Liver (tissue), 8 donors: ENCODE measurements at regions not wholly inside any gene's neighbourhood (a gene's known extent, or its start where the extent isn't known, plus 50 kb on each side); places are given as distances from the start of the nearest gene placed in this dataset.

ENCODE experiments used
- DNase-seq: peaks from one replicate; pipeline ENCODE4 v3.0.0-alpha.2; 2017; ENCODE audit warnings: low spot score
- H3K27ac ChIP-seq, 2 donors: one replicate each; pipeline ENCODE4 v1.7.0; 2013; ENCODE audit warnings: inconsistent platforms in 2 of 2, low read length in 2 of 2, control low read depth in 1 of 2, low read depth in 1 of 2, mild to moderate bottlenecking in 1 of 2
- H3K27me3 ChIP-seq, 4 donors: one replicate each; pipeline versions ENCODE4 v1.6.1 to v1.7.0; 2013; ENCODE audit warnings: low read length in 3 of 4, inconsistent platforms in 1 of 4, mild to moderate bottlenecking in 1 of 4, moderate library complexity in 1 of 4; ENCODE audit not compliant: control insufficient read depth in 4 of 4, insufficient read depth in 4 of 4
- H3K36me3 ChIP-seq, 4 donors: one replicate each; pipeline versions ENCODE4 v1.6.1 to v1.7.0; 2013; ENCODE audit warnings: low read length in 3 of 4, mild to moderate bottlenecking in 3 of 4, low read depth in 1 of 4, moderate library complexity in 1 of 4; ENCODE audit not compliant: control insufficient read depth in 4 of 4, insufficient read depth in 3 of 4
- H3K4me1 ChIP-seq, 4 donors: one replicate each; pipeline versions ENCODE4 v1.6.1 to v1.7.0; 2013; ENCODE audit warnings: low read length in 3 of 4, mild to moderate bottlenecking in 3 of 4, moderate library complexity in 1 of 4; ENCODE audit not compliant: control insufficient read depth in 4 of 4, insufficient read depth in 4 of 4
- H3K4me3 ChIP-seq, 3 donors: one replicate each; pipeline versions ENCODE4 v1.6.1 to v1.7.0; 2013; ENCODE audit warnings: low read length in 3 of 3, control low read depth in 1 of 3, low read depth in 1 of 3, mild to moderate bottlenecking in 1 of 3
- H3K9ac ChIP-seq, 2 donors: one replicate each; pipeline ENCODE4 v1.7.0; 2013; ENCODE audit warnings: low read length in 2 of 2, mild to moderate bottlenecking in 2 of 2, moderate library complexity in 2 of 2, control low read depth in 1 of 2, low read depth in 1 of 2
- H3K9me3 ChIP-seq, 4 donors: one replicate each; pipeline versions ENCODE4 v1.6.1 to v1.7.0; 2013; ENCODE audit warnings: low read length in 3 of 4; ENCODE audit not compliant: control insufficient read depth in 4 of 4
- ATF3 ChIP-seq: IDR thresholded peaks from 2 replicates; pipeline ENCODE4 v1.6.1; 2016; ENCODE audit warnings: antibody characterized with exemption
- CTCF ChIP-seq: fragments of 150-350 bp; IDR thresholded peaks from 2 replicates; pipeline ENCODE4 v1.5.1; 2017; ENCODE audit warnings: improper control_type of control experiment, low read depth, low read length; ENCODE audit not compliant: missing input control
- EGR1 ChIP-seq, 2 donors: IDR thresholded peaks; 2 replicates each; pipeline ENCODE4 v1.6.1; 2016 to 2018; ENCODE audit warnings: antibody characterized with exemption in 2 of 2, low read depth in 2 of 2
- FOXA1 ChIP-seq: IDR thresholded peaks from 2 replicates; pipeline ENCODE4 v1.6.1; 2016; ENCODE audit warnings: antibody characterized with exemption
- FOXA2 ChIP-seq: IDR thresholded peaks from 2 replicates; pipeline ENCODE4 v1.6.1; 2016; ENCODE audit warnings: antibody characterized with exemption
- GABPA ChIP-seq, 2 donors: IDR thresholded peaks in 1 of 2; conservative IDR thresholded peaks in 1 of 2; 2 replicates each; pipeline ENCODE4 v1.6.1; 2016; ENCODE audit warnings: antibody characterized with exemption in 2 of 2, mild to moderate bottlenecking in 1 of 2, moderate library complexity in 1 of 2
- HNF4A ChIP-seq, 2 donors: conservative IDR thresholded peaks; 2 replicates each; pipeline ENCODE4 v1.6.1; 2016; ENCODE audit warnings: antibody characterized with exemption in 2 of 2, mild to moderate bottlenecking in 2 of 2
- HNF4G ChIP-seq: IDR thresholded peaks from 2 replicates; pipeline ENCODE4 v1.6.1; 2016; ENCODE audit warnings: antibody characterized with exemption
- JUND ChIP-seq, 2 donors: IDR thresholded peaks; 2 replicates each; pipeline ENCODE4 v1.6.1; 2016; ENCODE audit warnings: antibody characterized with exemption in 2 of 2
- MAX ChIP-seq: IDR thresholded peaks from 2 replicates; pipeline ENCODE4 v1.6.1; 2016; ENCODE audit warnings: antibody characterized with exemption
- NR2F2 ChIP-seq: IDR thresholded peaks from 2 replicates; pipeline ENCODE4 v1.6.1; 2016; ENCODE audit warnings: antibody characterized with exemption
- RAD21 ChIP-seq, 2 donors: IDR thresholded peaks; 2 replicates each; pipeline ENCODE4 v1.6.1; 2016; ENCODE audit warnings: antibody characterized with exemption in 2 of 2, mild to moderate bottlenecking in 2 of 2
- REST ChIP-seq: IDR thresholded peaks from 2 replicates; pipeline ENCODE4 v1.6.1; 2016; ENCODE audit warnings: antibody characterized with exemption, mild to moderate bottlenecking
- RXRA ChIP-seq, 2 donors: IDR thresholded peaks; 2 replicates each; pipeline ENCODE4 v1.6.1; 2017 to 2018; ENCODE audit warnings: antibody characterized with exemption in 2 of 2, mild to moderate bottlenecking in 1 of 2
- SP1 ChIP-seq: IDR thresholded peaks from 2 replicates; pipeline ENCODE4 v1.6.1; 2018; ENCODE audit warnings: antibody characterized with exemption, mild to moderate bottlenecking
- TAF1 ChIP-seq: conservative IDR thresholded peaks from 2 replicates; pipeline ENCODE4 v1.6.1; 2016; ENCODE audit warnings: antibody characterized with exemption, mild to moderate bottlenecking
- YY1 ChIP-seq: IDR thresholded peaks from 2 replicates; pipeline ENCODE4 v1.6.1; 2016; ENCODE audit warnings: antibody characterized with exemption, mild to moderate bottlenecking
- ZBTB33 ChIP-seq: IDR thresholded peaks from 2 replicates; pipeline ENCODE4 v1.6.1; 2016; ENCODE audit warnings: antibody characterized with exemption
- WGBS: extraction: QIAGEN DNeasy Blood & Tissue Kit; methylation state at CpG from one replicate; pipeline ENCODE4 v1.1.7; 2013; 5-methylcytosine and 5-hydroxymethylcytosine counted together
- donor health status: healthy.
- donor health status: healthy.
- donor health status: healthy.
- donor health status: healthy.
- donor health status: healthy.

- Histone ChIP-seq H3K9me3 (peaks cover 0 to 3% (median 0%) of the 10 kb centered on the region in 4 donors), H3K36me3 (no peaks in the 10 kb centered on the region), H3K27ac (no peak overlapping the region), H3K27me3 (no peaks in the 10 kb centered on the region), H3K4me3 (no peak overlapping the region), H3K9ac (no peak overlapping the region), H3K4me1 (no peaks in the 10 kb centered on the region)
- TF ChIP-seq ATF3 (no peak), ZBTB33 (no peak), YY1 (no peak), MAX (no peak), HNF4G (no peak), RXRA (IDR thresholded peaks at IDR 0.05) (no peak), GABPA (IDR thresholded peaks at IDR 0.05 in 1 of 2, conservative IDR thresholded peaks at IDR 0.05 in 1 of 2) (no peak), REST (no peak), NR2F2 (no peak), JUND (IDR thresholded peaks at IDR 0.05) (no peak), RAD21 (IDR thresholded peaks at IDR 0.05) (no peak), TAF1 (no peak), EGR1 (IDR thresholded peaks at IDR 0.05; ENCODE audit: low read depth in 2 of 2) (no peak), FOXA2 (no peak), HNF4A (conservative IDR thresholded peaks at IDR 0.05) (no peak), SP1 (no peak), FOXA1 (no peak), CTCF (no peak)
- no peak for DNase-seq
- WGBS: 69% methylated on average over 2 of the region's 2 CpGs
These were observed 486.2 kb downstream of the NAV3 start for GRCh38 chr12:78316631-78317468.
